ENCODE measurements at regions not wholly inside any gene's neighbourhood (a gene's known extent, or its start where the extent isn't known, plus 50 kb on each side); places are given as distances from the start of the nearest gene placed in this dataset.

GRCh38 chr11:134644476-134645456 lies 232.7 kb upstream of the B3GAT1 start:
- H3K9me3 ChIP-seq (ENCODE audit: low read length): no peaks in the 10 kb centered on the region
- no peak overlapping the region for H3K9ac ChIP-seq (ENCODE audit: low read length)
- H3K4me2 ChIP-seq (ENCODE audit: low read length): no peak overlapping the region
- no peaks in the 10 kb centered on the region for H3F3A ChIP-seq (ENCODE audit: insufficient read depth, low read length)
- no peak overlapping the region for H2AFZ ChIP-seq (ENCODE audit: low read length)
- H3K79me2 ChIP-seq (ENCODE audit: insufficient read depth, low read length): no peaks in the 10 kb centered on the region
- no peaks in the 10 kb centered on the region for H3K36me3 ChIP-seq (ENCODE audit: insufficient read depth, low read length)
- H3K27ac ChIP-seq (ENCODE audit: low read depth, low read length, poor library complexity, severe bottlenecking): no peak overlapping the region
- no peaks in the 10 kb centered on the region for H3K4me1 ChIP-seq (ENCODE audit: insufficient read depth, low read length, severe bottlenecking)
- no peak overlapping the region for H3K4me3 ChIP-seq (ENCODE audit: low read depth, low read length, poor library complexity, severe bottlenecking)
- no peaks in the 10 kb centered on the region for H3K9me2 ChIP-seq (ENCODE audit: low read depth, low read length)
- no peaks in the 10 kb centered on the region for H3K27me3 ChIP-seq (ENCODE audit: insufficient read depth, low read length)
- no peak for TF ChIP-seq EZH2 (IDR thresholded peaks at IDR 0.05; ENCODE audit: borderline replicate concordance, low read length)
- TF ChIP-seq, protein P1, sequence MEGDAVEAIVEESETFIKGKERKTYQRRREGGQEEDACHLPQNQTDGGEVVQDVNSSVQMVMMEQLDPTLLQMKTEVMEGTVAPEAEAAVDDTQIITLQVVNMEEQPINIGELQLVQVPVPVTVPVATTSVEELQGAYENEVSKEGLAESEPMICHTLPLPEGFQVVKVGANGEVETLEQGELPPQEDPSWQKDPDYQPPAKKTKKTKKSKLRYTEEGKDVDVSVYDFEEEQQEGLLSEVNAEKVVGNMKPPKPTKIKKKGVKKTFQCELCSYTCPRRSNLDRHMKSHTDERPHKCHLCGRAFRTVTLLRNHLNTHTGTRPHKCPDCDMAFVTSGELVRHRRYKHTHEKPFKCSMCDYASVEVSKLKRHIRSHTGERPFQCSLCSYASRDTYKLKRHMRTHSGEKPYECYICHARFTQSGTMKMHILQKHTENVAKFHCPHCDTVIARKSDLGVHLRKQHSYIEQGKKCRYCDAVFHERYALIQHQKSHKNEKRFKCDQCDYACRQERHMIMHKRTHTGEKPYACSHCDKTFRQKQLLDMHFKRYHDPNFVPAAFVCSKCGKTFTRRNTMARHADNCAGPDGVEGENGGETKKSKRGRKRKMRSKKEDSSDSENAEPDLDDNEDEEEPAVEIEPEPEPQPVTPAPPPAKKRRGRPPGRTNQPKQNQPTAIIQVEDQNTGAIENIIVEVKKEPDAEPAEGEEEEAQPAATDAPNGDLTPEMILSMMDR (IDR thresholded peaks at IDR 0.05; ENCODE audit: low read length): no peak
- H4K20me1 ChIP-seq (ENCODE audit: insufficient read depth, low read length): no peaks in the 10 kb centered on the region

DNA sequence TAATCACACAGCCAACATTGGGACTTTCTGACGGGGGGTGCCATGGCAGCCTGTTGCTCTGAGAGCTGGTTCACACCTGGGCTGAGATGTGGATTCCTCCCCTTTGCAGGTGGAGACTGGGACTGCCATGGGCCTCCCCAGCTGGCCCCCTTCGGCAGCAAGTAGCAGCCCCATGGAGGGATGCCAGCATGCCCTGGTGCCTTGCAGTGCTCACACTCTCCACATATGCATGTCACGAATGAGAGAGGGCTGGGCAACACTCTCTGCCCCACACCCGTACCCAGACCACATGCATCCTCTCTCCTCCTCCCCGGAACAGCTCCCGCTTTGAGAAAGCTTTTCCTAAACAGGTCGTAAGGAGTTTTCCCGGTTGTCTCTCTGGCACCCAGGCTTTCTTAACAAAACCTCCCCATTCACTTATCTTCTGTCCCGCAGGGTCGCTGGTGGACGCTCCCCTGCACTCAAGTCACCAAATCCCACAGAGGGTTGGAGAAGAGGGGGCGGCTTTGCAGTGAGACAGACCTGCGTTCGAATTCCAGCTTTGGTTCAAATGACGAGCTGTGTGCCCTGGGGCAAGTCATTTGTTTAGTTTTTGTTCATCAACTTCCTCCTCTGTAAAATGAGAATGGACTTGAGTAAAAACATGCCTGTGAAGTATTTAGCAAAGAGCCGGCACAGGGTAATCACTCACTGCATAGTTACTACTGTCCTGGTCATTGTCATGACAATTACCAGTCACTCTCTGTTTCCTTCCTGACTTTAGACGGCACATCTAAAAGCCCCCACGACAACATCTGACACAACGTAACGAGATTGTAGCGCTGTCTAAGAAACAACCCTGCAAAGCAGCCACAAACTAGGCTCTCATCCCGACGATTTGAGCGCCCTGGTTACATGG lies 231.3 kb upstream of the B3GAT1 start:
- no peaks in the 10 kb centered on the region for H3F3A ChIP-seq (ENCODE audit: insufficient read depth, low read length)
- no peak overlapping the region for H2AFZ ChIP-seq (ENCODE audit: low read length)
- no peaks in the 10 kb centered on the region for H3K9me3 ChIP-seq (ENCODE audit: low read length)
- no peaks in the 10 kb centered on the region for H3K9me2 ChIP-seq (ENCODE audit: low read depth, low read length)
- H3K4me1 ChIP-seq (ENCODE audit: insufficient read depth, low read length, severe bottlenecking): no peaks in the 10 kb centered on the region
- no peak overlapping the region for H3K4me3 ChIP-seq (ENCODE audit: low read depth, low read length, poor library complexity, severe bottlenecking)
- no peaks in the 10 kb centered on the region for H4K20me1 ChIP-seq (ENCODE audit: insufficient read depth, low read length)
- H3K4me2 ChIP-seq (ENCODE audit: low read length): no peak overlapping the region
- TF ChIP-seq, protein P1 (IDR thresholded peaks at IDR 0.05; ENCODE audit: low read length): no peak
- no peak for TF ChIP-seq EZH2 (IDR thresholded peaks at IDR 0.05; ENCODE audit: borderline replicate concordance, low read length)
- H3K27me3 ChIP-seq (ENCODE audit: insufficient read depth, low read length): no peaks in the 10 kb centered on the region
- H3K36me3 ChIP-seq (ENCODE audit: insufficient read depth, low read length): no peaks in the 10 kb centered on the region
- H3K9ac ChIP-seq (ENCODE audit: low read length): no peak overlapping the region
- H3K27ac ChIP-seq (ENCODE audit: low read depth, low read length, poor library complexity, severe bottlenecking): no peak overlapping the region
- no peaks in the 10 kb centered on the region for H3K79me2 ChIP-seq (ENCODE audit: insufficient read depth, low read length)

- H3K9me2 ChIP-seq (ENCODE audit: low read depth, low read length): no peaks in the 10 kb centered on the region
These were observed 230.2 kb upstream of the B3GAT1 start for GRCh38 chr11:134642206-134642605.

More at GRCh38 chr11:134642206-134642605, 230.2 kb upstream of the B3GAT1 start:
- Histone ChIP-seq H3F3A (ENCODE audit: insufficient read depth, low read length) (no peaks in the 10 kb centered on the region), H4K20me1 (ENCODE audit: insufficient read depth, low read length) (no peaks in the 10 kb centered on the region), H2AFZ (ENCODE audit: low read length) (no peak overlapping the region), H3K27me3 (ENCODE audit: insufficient read depth, low read length) (no peaks in the 10 kb centered on the region), H3K27ac (ENCODE audit: low read depth, low read length, poor library complexity, severe bottlenecking) (no peak overlapping the region), H3K4me3 (ENCODE audit: low read depth, low read length, poor library complexity, severe bottlenecking) (no peak overlapping the region), H3K36me3 (ENCODE audit: insufficient read depth, low read length) (no peaks in the 10 kb centered on the region), H3K9me3 (ENCODE audit: low read length) (no peaks in the 10 kb centered on the region), H3K79me2 (ENCODE audit: insufficient read depth, low read length) (no peaks in the 10 kb centered on the region), H3K4me1 (ENCODE audit: insufficient read depth, low read length, severe bottlenecking) (no peaks in the 10 kb centered on the region), H3K4me2 (ENCODE audit: low read length) (no peak overlapping the region), H3K9ac (ENCODE audit: low read length) (no peak overlapping the region)
- TF ChIP-seq EZH2 (IDR thresholded peaks at IDR 0.05; ENCODE audit: borderline replicate concordance, low read length): no peak
- TF ChIP-seq, protein P1 (IDR thresholded peaks at IDR 0.05; ENCODE audit: low read length): no peak

All from OCI-LY1 (cell line).